H1 (cell line): ENCODE measurements at regions not wholly inside any gene's neighbourhood (a gene's known extent, or its start where the extent isn't known, plus 50 kb on each side); places are given as distances from the start of the nearest gene placed in this dataset.

Experiments used
- CTCF ChIA-PET: fragments of 300-600 bp; sonication (Branson Sonifier 250); formaldehyde crosslinking; loops from one replicate; lab custom pipeline; 2021; ENCODE audit not compliant: partially characterized antibody; lab: Charles Lee
- POLR2A ChIA-PET: fragments of 300-600 bp; sonication (Branson Sonifier 250); formaldehyde crosslinking; loops from one replicate; lab custom pipeline; 2021; ENCODE audit warnings: inconsistent platforms; ENCODE audit not compliant: partially characterized antibody; lab: Charles Lee
- DNase-seq, 2 experiments: peaks; one replicate each; pipeline versions ENCODE4 v3.0.0 to v3.0.0-alpha.2; 2010 to 2022; ENCODE audit warnings: low spot score in 2 of 2, low read depth in 1 of 2, mixed read lengths in 1 of 2
- FAIRE-seq: peaks from 2 replicates; lab custom pipeline; 2011; peaks lifted over from hg19 to GRCh38; lab: Jason Lieb, UNC
- H2AFZ ChIP-seq: 2 replicates; pipeline ENCODE4 v1.8.1; 2012; ENCODE audit warnings: low read length, inconsistent platforms
- H2AK5ac ChIP-seq: 2 replicates; pipeline ENCODE4 v1.6.1; 2013; ENCODE audit warnings: low read depth, low read length
- H2BK120ac ChIP-seq: replicated peaks from 2 replicates; pipeline ENCODE3; 2013; ENCODE audit warnings: low read depth, low read length, inconsistent platforms
- H2BK12ac ChIP-seq: 2 replicates; pipeline ENCODE4 v1.6.1; 2013; ENCODE audit warnings: low read depth, low read length
- H2BK15ac ChIP-seq: 2 replicates; pipeline ENCODE4 v1.6.1; 2013; ENCODE audit warnings: low read length
- H2BK20ac ChIP-seq: 2 replicates; pipeline ENCODE4 v1.6.1; 2013; ENCODE audit warnings: low read length
- H2BK5ac ChIP-seq: 2 replicates; pipeline ENCODE4 v1.6.1; 2013; ENCODE audit warnings: low read depth, low read length
- H3K14ac ChIP-seq: 2 replicates; pipeline ENCODE4 v1.6.1; 2013; ENCODE audit warnings: inconsistent platforms; ENCODE audit not compliant: insufficient read length
- H3K18ac ChIP-seq: 2 replicates; pipeline ENCODE4 v1.6.1; 2013; ENCODE audit warnings: low read length; ENCODE audit errors: extremely low read depth
- H3K23ac ChIP-seq: 2 replicates; pipeline ENCODE4 v1.6.1; 2013; ENCODE audit warnings: inconsistent platforms; ENCODE audit not compliant: insufficient read length
- H3K23me2 ChIP-seq: 2 replicates; pipeline ENCODE4 v1.6.1; 2013; ENCODE audit warnings: low read depth, low read length
- H3K27ac ChIP-seq: 2 replicates; pipeline ENCODE4 v1.6.1; 2011; ENCODE audit warnings: low read depth, low read length, inconsistent platforms
- H3K27me3 ChIP-seq, 4 experiments: replicated peaks in 1 of 4; 1 replicate in 1 of 4; 2 replicates in 3 of 4; pipeline versions ENCODE4 v1.6.1 to v1.8.1; 2011 to 2013; ENCODE audit warnings: low read length in 3 of 4, mild to moderate bottlenecking in 3 of 4, inconsistent platforms in 2 of 4, mixed read lengths in 2 of 4, moderate library complexity in 1 of 4; ENCODE audit not compliant: control insufficient read depth in 3 of 4, insufficient read depth in 3 of 4; ENCODE audit errors: extremely low read depth in 1 of 4
- H3K36me3 ChIP-seq, 4 experiments: 2 replicates each; pipeline versions ENCODE4 v1.6.1 to v1.8.1; 2011 to 2013; ENCODE audit warnings: mild to moderate bottlenecking in 4 of 4, low read length in 3 of 4, moderate library complexity in 2 of 4, control low read depth in 1 of 4, inconsistent platforms in 1 of 4; ENCODE audit not compliant: insufficient read depth in 4 of 4, control insufficient read depth in 2 of 4
- H3K4ac ChIP-seq: replicated peaks from 2 replicates; pipeline ENCODE3; 2013; ENCODE audit warnings: low read length, low read depth, mixed read lengths, inconsistent platforms; ENCODE audit not compliant: insufficient read length
- H3K4me1 ChIP-seq, 4 experiments: replicated peaks in 1 of 4; 1 replicate in 1 of 4; 2 replicates in 3 of 4; pipeline versions ENCODE4 v1.6.1 to v1.8.1; 2011 to 2013; ENCODE audit warnings: low read length in 3 of 4, inconsistent platforms in 2 of 4, mixed read lengths in 1 of 4; ENCODE audit not compliant: insufficient read depth in 4 of 4, control insufficient read depth in 3 of 4
- H3K4me2 ChIP-seq, 2 experiments: 2 replicates each; pipeline versions ENCODE4 v1.6.1 to v1.8.1; 2011 to 2013; ENCODE audit warnings: low read depth in 2 of 2, low read length in 2 of 2, control low read depth in 1 of 2, inconsistent platforms in 1 of 2, mild to moderate bottlenecking in 1 of 2; ENCODE audit not compliant: insufficient read depth in 1 of 2
- H3K4me3 ChIP-seq, 4 experiments: fragments of 200-600, 300-600 bp in 1 of 4; sonication (generic), shearing (Covaris generic), sonication (Bioruptor Twin) in 1 of 4; 2 replicates each; pipeline versions ENCODE4 v1.5.1 to v1.8.1; 2011 to 2016; ENCODE audit warnings: low read length in 4 of 4, low read depth in 3 of 4, control low read depth in 2 of 4, inconsistent platforms in 2 of 4, mild to moderate bottlenecking in 2 of 4, mixed read lengths in 1 of 4, moderate library complexity in 1 of 4; ENCODE audit not compliant: insufficient read depth in 2 of 4; ENCODE audit errors: extremely low read depth in 1 of 4
- H3K56ac ChIP-seq: replicated peaks from 2 replicates; pipeline ENCODE3; 2013; ENCODE audit warnings: low read depth, mild to moderate bottlenecking, mixed read lengths, low read length, inconsistent platforms; ENCODE audit not compliant: insufficient read length
- H3K79me1 ChIP-seq: 2 replicates; pipeline ENCODE4 v1.6.1; 2013; ENCODE audit warnings: low read depth, low read length, control low read depth
- H3K79me2 ChIP-seq, 2 experiments: 2 replicates each; pipeline versions ENCODE4 v1.6.1 to v1.8.1; 2012 to 2013; ENCODE audit warnings: low read length in 2 of 2, mild to moderate bottlenecking in 2 of 2, inconsistent platforms in 1 of 2; ENCODE audit not compliant: insufficient read depth in 2 of 2, control insufficient read depth in 1 of 2
- H3K9ac ChIP-seq, 4 experiments: replicated peaks in 1 of 4; 1 replicate in 1 of 4; 2 replicates in 3 of 4; pipeline versions ENCODE4 v1.6.1 to v1.8.1; 2011 to 2013; ENCODE audit warnings: low read depth in 3 of 4, low read length in 3 of 4, control low read depth in 2 of 4, mild to moderate bottlenecking in 2 of 4, moderate library complexity in 2 of 4, inconsistent platforms in 1 of 4; ENCODE audit errors: extremely low read depth in 1 of 4
- H3K9me3 ChIP-seq, 2 experiments: 2 replicates each; pipeline versions ENCODE4 v1.6.1 to v1.8.1; 2012 to 2013; ENCODE audit warnings: mild to moderate bottlenecking in 2 of 2, moderate library complexity in 2 of 2, control low read depth in 1 of 2, inconsistent platforms in 1 of 2, low read depth in 1 of 2, low read length in 1 of 2, mixed read lengths in 1 of 2; ENCODE audit not compliant: insufficient read depth in 2 of 2
- H4K20me1 ChIP-seq, 2 experiments: replicated peaks in 1 of 2; 2 replicates each; pipeline versions ENCODE3 to v1.8.1; 2011 to 2013; ENCODE audit warnings: inconsistent platforms in 2 of 2, low read length in 2 of 2, mild to moderate bottlenecking in 1 of 2; ENCODE audit not compliant: insufficient read depth in 2 of 2, control insufficient read depth in 1 of 2
- H4K5ac ChIP-seq: 2 replicates; pipeline ENCODE4 v1.6.1; 2013; ENCODE audit warnings: low read length, low read depth, mixed read lengths, inconsistent platforms; ENCODE audit not compliant: insufficient read length
- H4K8ac ChIP-seq: 2 replicates; pipeline ENCODE4 v1.8.0; 2013; ENCODE audit warnings: mild to moderate bottlenecking, moderate library complexity, low read length, inconsistent platforms; ENCODE audit not compliant: insufficient read depth; ENCODE audit errors: extremely low read depth
- H4K91ac ChIP-seq: replicated peaks from 2 replicates; pipeline ENCODE3; 2013; ENCODE audit warnings: low read length, mixed read lengths, inconsistent platforms; ENCODE audit not compliant: insufficient read length
- CHD2 ChIP-seq: IDR thresholded peaks from 2 replicates; pipeline ENCODE4 v1.6.1; 2012; ENCODE audit warnings: low read length, improper control_type of control experiment
- EGR1 ChIP-seq: IDR thresholded peaks from 2 replicates; pipeline ENCODE4 v1.6.1; 2011; ENCODE audit warnings: low read depth, low read length, borderline replicate concordance
- HDAC6 ChIP-seq: IDR thresholded peaks from one replicate; pipeline ENCODE4 v1.7.1; 2012; ENCODE audit warnings: low read depth, mild to moderate bottlenecking, inconsistent platforms, low read length, moderate library complexity
- MAFK ChIP-seq: IDR thresholded peaks from 2 replicates; pipeline ENCODE4 v1.6.1; 2012; ENCODE audit warnings: low read depth, mild to moderate bottlenecking, improper control_type of control experiment, low read length
- NANOG ChIP-seq: IDR thresholded peaks from 2 replicates; pipeline ENCODE4 v1.6.1; 2011; ENCODE audit warnings: low read length, low read depth, mild to moderate bottlenecking, inconsistent platforms; ENCODE audit not compliant: insufficient read depth, poor library complexity, severe bottlenecking
- NRF1 ChIP-seq: IDR thresholded peaks from 2 replicates; pipeline ENCODE4 v1.6.1; 2011; ENCODE audit warnings: mild to moderate bottlenecking, low read depth, low read length, improper control_type of control experiment
- RXRA ChIP-seq: IDR thresholded peaks from 2 replicates; pipeline ENCODE4 v1.6.1; 2011; ENCODE audit warnings: low read depth, mild to moderate bottlenecking, low read length, moderate library complexity; ENCODE audit not compliant: insufficient read depth
- SIRT6 ChIP-seq: IDR thresholded peaks from one replicate; pipeline ENCODE4 v1.7.1; 2012; ENCODE audit warnings: low read length, inconsistent platforms
- SIX5 ChIP-seq: IDR thresholded peaks from 2 replicates; pipeline ENCODE4 v1.6.1; 2011; ENCODE audit warnings: mild to moderate bottlenecking, low read depth, low read length
- SRF ChIP-seq: IDR thresholded peaks from 2 replicates; pipeline ENCODE4 v1.6.1; 2011; ENCODE audit warnings: mild to moderate bottlenecking, low read depth, low read length, moderate library complexity
- WGBS, 2 experiments: shearing (Covaris generic) in 1 of 2; methylation state at CpG; one replicate each; pipeline versions ENCODE4 v1.1.6 to v1.1.7; 2013 to 2015; ENCODE audit warnings: low lambda C conversion rate in 2 of 2, mixed read lengths in 2 of 2, inconsistent platforms in 1 of 2, low coverage in 1 of 2, missing lambda C conversion rate in 1 of 2; ENCODE audit not compliant: insufficient replicate concordance in 2 of 2, insufficient coverage in 1 of 2, insufficient read length in 1 of 2; ENCODE audit errors: extremely low coverage in 1 of 2, missing lambda C conversion rate in 1 of 2; 5-methylcytosine and 5-hydroxymethylcytosine counted together

DNA sequence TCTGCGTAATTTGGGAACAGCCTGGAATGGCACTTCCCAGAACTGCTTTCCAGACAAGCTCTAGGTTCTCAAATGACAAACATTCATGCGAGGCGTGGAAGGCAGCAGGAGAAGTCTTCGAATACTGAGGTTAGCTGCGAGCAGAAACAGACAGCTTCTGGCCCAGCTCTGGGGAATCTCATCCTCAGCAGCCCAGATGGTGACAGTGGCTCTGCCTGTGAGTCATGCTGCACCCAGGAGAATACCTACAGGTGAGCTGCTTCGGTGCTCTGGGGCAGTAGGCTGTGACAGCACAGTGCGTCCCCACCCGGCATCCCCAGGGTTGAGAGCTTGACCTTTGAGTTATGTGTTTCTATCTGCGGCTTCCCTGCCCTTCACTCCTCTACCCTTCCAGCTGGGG is 258.6 kb downstream of the KLF13 start:
- Histone ChIP-seq H4K8ac (no peak overlapping the region), H3K4ac (no peak overlapping the region), H2BK15ac (no peak overlapping the region), H3K27ac (no peak overlapping the region), H3K14ac (no peak overlapping the region), H4K91ac (no peak overlapping the region), H4K20me1 (no peaks in the 10 kb centered on the region), H3K4me2 (no peak overlapping the region), H3K4me3 (no peak overlapping the region), H3K18ac (no peak overlapping the region), H2BK120ac (no peak overlapping the region), H2AFZ (no peak overlapping the region), H3K36me3 (no peaks in the 10 kb centered on the region), H2AK5ac (no peak overlapping the region), H4K5ac (no peak overlapping the region), H3K79me1 (no peaks in the 10 kb centered on the region), H3K27me3 (no peaks in the 10 kb centered on the region), H3K9me3 (peaks cover 4 to 5% of the 10 kb centered on the region in 2 experiments; a peak in 2 of 4 replicates), H3K23me2 (no peaks in the 10 kb centered on the region), H2BK20ac (no peak overlapping the region), H3K9ac (no peak overlapping the region), H3K56ac (no peak overlapping the region), H2BK5ac (no peak overlapping the region), H3K79me2 (no peaks in the 10 kb centered on the region), H2BK12ac (no peak overlapping the region), H3K23ac (no peak overlapping the region), H3K4me1 (no peaks in the 10 kb centered on the region)
- DNase-seq = no peak
- TF ChIP-seq HDAC6 (no peak), EGR1 (no peak), NRF1 (no peak), MAFK (no peak), SIX5 (no peak), SIRT6 (no peak), RXRA (no peak), CHD2 (no peak), NANOG (no peak), SRF (no peak)
- WGBS, 2 experiments = 91% methylated on average over 9 of the region's 9 CpGs; no CpG with 5 or more reads in 1 of the 2 experiments
- ChIA-PET CTCF (interaction anchor here (1.3 to 1.9 kb wide), 4 partner anchors 13 to 21 kb away, joined by 4 to 7 read pairs (median 6); no protein-coding TSS in a partner anchor), POLR2A (no interaction called here)
- FAIRE-seq = no peak
